ENCODE measurements at regions not wholly inside any gene's neighbourhood (a gene's known extent, or its start where the extent isn't known, plus 50 kb on each side); places are given as distances from the start of the nearest gene placed in this dataset.

- TF ChIP-seq BACH2 (CRISPR knock-in tag; IDR thresholded peaks at IDR 0.05; ENCODE audit: borderline replicate concordance), result no peak
- no peak for TF ChIP-seq ZNF70 (CRISPR knock-in tag; IDR thresholded peaks at IDR 0.05)
- no peak for TF ChIP-seq ZFP30 (CRISPR knock-in tag; IDR thresholded peaks at IDR 0.05)
- no peak for TF ChIP-seq PATZ1 (CRISPR knock-in tag; IDR thresholded peaks at IDR 0.05; ENCODE audit: borderline replicate concordance)
- TF ChIP-seq ISL1 (CRISPR knock-in tag; IDR thresholded peaks at IDR 0.05), result no peak
- TF ChIP-seq ZC3H10 (CRISPR knock-in tag; IDR thresholded peaks at IDR 0.05), result no peak
These were observed 93.3 kb upstream of the CD180 start (continued) for GRCh38 chr5:67289763-67290521.

GRCh38 chr5:67287510-67288268, 91.1 kb upstream of the CD180 start:
- ATAC-seq, result peak; percentile 96
- no peak for TF ChIP-seq PPARA (CRISPR knock-in tag; IDR thresholded peaks at IDR 0.05; ENCODE audit: borderline replicate concordance)

- no peak for ATAC-seq
- TF ChIP-seq GLIS3 (CRISPR knock-in tag; IDR thresholded peaks at IDR 0.05) (no peak), OSR1 (CRISPR knock-in tag; IDR thresholded peaks at IDR 0.05) (no peak), POU6F1 (CRISPR knock-in tag; IDR thresholded peaks at IDR 0.05; ENCODE audit: borderline replicate concordance, low read depth) (no peak), ZFP3 (CRISPR knock-in tag; IDR thresholded peaks at IDR 0.05) (no peak), BACH2 (CRISPR knock-in tag; IDR thresholded peaks at IDR 0.05; ENCODE audit: borderline replicate concordance) (no peak), ZNF8 (CRISPR knock-in tag; IDR thresholded peaks at IDR 0.05) (no peak), ZC3H10 (CRISPR knock-in tag; IDR thresholded peaks at IDR 0.05) (no peak), RARB (CRISPR knock-in tag; IDR thresholded peaks at IDR 0.05) (no peak), TCF4 (CRISPR knock-in tag; IDR thresholded peaks at IDR 0.05; ENCODE audit: borderline replicate concordance) (no peak), PATZ1 (CRISPR knock-in tag; IDR thresholded peaks at IDR 0.05; ENCODE audit: borderline replicate concordance) (no peak), ISL1 (CRISPR knock-in tag; IDR thresholded peaks at IDR 0.05) (no peak), ZNF70 (CRISPR knock-in tag; IDR thresholded peaks at IDR 0.05) (no peak), ZFP30 (CRISPR knock-in tag; IDR thresholded peaks at IDR 0.05) (no peak), ZNF565 (CRISPR knock-in tag; conservative IDR thresholded peaks at IDR 0.05; ENCODE audit: low read depth) (no peak), SNAI2 (CRISPR knock-in tag; IDR thresholded peaks at IDR 0.05) (no peak)
These were observed 89.4 kb upstream of the CD180 start for GRCh38 chr5:67286006-67286405.

- ATAC-seq, result no peak
- TF ChIP-seq ISL1 (CRISPR knock-in tag; IDR thresholded peaks at IDR 0.05) (no peak), TCF4 (CRISPR knock-in tag; IDR thresholded peaks at IDR 0.05; ENCODE audit: borderline replicate concordance) (no peak), ZNF565 (CRISPR knock-in tag; conservative IDR thresholded peaks at IDR 0.05; ENCODE audit: low read depth) (no peak)
These were observed 87.4 kb upstream of the CD180 start for GRCh38 chr5:67283988-67284487.

- ATAC-seq, result no peak
- TF ChIP-seq ZC3H10 (CRISPR knock-in tag; IDR thresholded peaks at IDR 0.05) (no peak), ISL1 (CRISPR knock-in tag; IDR thresholded peaks at IDR 0.05) (no peak), TCF4 (CRISPR knock-in tag; IDR thresholded peaks at IDR 0.05; ENCODE audit: borderline replicate concordance) (no peak), BACH2 (CRISPR knock-in tag; IDR thresholded peaks at IDR 0.05; ENCODE audit: borderline replicate concordance) (no peak), GLIS3 (CRISPR knock-in tag; IDR thresholded peaks at IDR 0.05) (no peak), CSDC2 (CRISPR knock-in tag; IDR thresholded peaks at IDR 0.05) (no peak), TSHZ2 (CRISPR knock-in tag; IDR thresholded peaks at IDR 0.05) (no peak), OSR1 (CRISPR knock-in tag; IDR thresholded peaks at IDR 0.05) (no peak), ARNTL (CRISPR knock-in tag; IDR thresholded peaks at IDR 0.05; ENCODE audit: borderline replicate concordance, low read depth) (no peak), ZNF8 (CRISPR knock-in tag; IDR thresholded peaks at IDR 0.05) (no peak), ZFP3 (CRISPR knock-in tag; IDR thresholded peaks at IDR 0.05) (no peak), POU6F1 (CRISPR knock-in tag; IDR thresholded peaks at IDR 0.05; ENCODE audit: borderline replicate concordance, low read depth) (no peak), RARB (CRISPR knock-in tag; IDR thresholded peaks at IDR 0.05) (no peak)
These were observed 86.8 kb upstream of the CD180 start for GRCh38 chr5:67283275-67283987.

Data from SK-N-SH treated with all-trans-retinoic acid at 6 μM for 48 hours (cell line).